CD4-positive, alpha-beta T cell treated with Interleukin-17A for 1 hour (primary cell): ENCODE measurements at regions not wholly inside any gene's neighbourhood (a gene's known extent, or its start where the extent isn't known, plus 50 kb on each side); places are given as distances from the start of the nearest gene placed in this dataset.
"Not testable (repeated sequence)": the region's sequence is repeated elsewhere in the genome, so short reads cannot be mapped to it uniquely, and the experiment has no call there.

Experiments
- DNase-seq: peaks from one replicate; pipeline ENCODE4 v3.0.0-alpha.2; 2020

DNA sequence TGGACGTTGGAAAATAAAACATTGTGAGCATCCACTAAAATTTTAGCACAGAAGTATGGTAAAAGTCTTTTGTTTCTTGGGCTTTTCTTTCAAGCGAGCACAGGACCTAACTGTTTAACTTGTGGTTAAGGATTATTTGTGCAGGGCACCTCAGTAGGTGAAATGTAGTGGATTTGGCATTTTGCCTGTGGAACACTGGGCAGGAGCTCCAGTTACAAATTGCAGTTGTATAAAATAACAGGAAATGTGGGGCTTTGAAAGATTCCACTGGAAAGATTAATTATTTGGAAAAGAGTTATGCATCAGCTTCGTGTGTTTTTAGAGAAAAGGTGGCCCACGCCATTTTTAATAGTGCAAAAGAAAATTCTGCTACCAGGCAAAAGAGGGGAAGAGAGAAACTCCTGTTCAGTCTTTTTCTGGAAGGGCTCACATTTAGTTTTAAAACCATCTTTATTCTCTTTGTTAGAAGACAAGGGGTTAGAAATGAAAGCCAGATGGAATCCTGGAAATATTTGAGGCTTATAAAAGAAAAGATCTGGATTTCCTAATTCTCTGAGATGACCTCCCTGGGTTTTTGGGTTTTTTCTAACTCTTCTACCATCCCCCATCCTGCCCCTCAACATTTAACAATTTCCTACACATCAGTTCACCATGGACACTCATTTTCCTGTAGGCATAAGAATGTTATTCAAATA is 144.3 kb upstream of the SERTAD2 start:
- DNase-seq, result no peak

DNA sequence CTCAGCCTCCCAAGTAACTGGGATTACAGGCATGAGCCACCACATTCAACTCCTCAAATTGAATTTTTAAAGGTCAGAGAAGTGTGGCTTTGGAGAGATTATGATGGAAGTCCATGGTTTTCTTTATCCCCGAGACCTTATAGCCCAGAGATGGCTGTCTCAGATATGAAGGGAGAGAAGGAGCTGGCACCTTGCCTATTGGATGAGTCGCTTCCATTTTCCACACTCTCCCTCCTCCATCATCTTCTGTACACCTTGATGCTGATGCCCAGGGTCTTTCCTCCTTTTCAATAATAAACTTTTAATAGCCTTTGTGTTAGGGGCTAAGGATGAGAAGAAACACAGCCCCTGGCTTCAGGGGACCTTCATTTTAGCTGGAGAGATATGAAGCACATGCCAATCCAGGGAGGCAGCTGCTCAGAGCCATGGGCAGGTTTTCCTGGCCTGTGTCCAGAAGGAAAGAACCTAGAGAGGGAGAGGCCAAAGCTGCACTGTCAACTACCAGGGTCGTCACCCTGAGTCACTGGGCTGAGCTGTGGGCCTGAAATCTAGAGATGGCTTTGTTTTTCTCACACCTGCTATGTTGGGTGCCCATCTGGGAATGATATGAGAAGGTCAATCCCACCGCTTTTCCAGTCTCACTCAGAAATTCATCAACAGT is 146.0 kb upstream of the SERTAD2 start:
- no peak for DNase-seq

DNA sequence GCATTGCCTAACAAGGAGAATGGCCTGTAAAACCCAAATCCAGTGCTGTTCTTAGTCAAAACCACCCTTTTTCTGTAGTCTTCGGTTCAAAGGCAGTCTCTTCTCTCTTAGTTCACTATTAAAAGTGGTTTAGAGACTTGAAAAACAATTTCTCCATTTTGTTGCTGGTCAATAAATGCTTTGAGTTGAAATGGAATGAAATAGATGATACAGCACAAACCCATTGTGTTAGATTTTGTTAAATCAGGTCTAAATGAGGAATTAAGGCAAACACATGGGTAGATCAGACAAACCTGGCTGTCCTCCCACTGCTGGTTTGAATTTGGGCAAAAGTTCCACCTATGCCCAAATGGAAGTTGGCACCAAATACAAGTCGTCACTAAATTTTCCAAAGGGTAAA is 150.1 kb upstream of the SERTAD2 start:
- DNase-seq, result no peak

DNA sequence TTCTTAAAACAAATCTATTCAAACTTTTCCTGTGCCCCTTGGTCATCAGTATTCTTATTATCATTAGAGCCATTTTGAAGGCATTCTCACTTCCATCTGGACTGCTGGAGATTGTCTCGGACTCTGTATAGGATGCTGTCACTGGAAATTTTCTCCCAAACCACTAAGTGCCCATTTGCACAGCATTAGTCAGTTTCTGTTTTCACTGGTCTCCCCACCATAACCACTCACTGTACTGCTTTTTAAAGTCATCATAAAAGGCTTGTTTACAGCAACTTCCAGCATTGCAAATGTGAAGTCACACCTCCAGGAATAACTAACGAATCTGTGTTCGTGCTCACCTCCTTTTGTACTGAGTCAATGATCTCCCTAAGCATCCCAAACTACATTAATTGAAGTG is 150.9 kb upstream of the SERTAD2 start:
- no peak for DNase-seq

DNA sequence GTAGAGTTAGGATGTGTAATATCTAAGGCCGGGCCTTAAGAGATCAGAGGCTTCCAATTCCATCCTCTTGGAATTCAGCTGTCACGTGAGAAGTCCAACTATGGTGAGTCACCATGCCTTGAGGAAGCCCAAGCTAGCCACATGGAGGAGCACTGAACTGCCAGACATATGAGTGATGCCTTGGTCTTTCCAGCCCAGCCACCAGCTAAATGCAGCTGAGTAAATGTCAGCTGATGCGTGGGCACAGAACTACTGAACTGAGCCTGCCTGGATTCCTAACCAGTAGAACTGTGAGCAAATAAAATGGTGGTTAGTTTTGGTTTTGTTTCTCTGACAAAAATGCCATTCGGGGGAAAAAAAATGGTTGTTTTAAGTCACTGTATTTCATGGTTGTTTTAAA is 153.7 kb upstream of the SERTAD2 start:
- no peak for DNase-seq

DNA sequence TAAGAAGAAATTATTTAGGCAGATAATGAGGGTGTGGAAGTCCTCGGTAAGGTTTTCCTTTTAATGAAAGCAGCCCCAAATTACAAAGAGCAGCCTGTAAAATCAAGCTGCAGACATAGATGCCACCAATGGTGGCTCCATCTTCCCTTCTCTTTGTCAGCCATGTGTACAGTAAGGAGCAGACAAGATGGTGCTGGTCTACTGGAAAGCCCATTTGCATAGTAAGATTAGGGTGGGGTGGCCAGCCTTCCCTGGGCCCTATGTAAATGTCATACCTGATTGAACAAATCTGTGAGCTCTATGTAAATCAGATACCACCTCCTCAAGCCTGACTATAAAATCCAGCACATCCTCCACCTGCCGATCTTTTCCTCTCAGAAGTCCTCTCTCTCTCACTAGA is 154.4 kb upstream of the SERTAD2 start:
- no peak for DNase-seq

DNA sequence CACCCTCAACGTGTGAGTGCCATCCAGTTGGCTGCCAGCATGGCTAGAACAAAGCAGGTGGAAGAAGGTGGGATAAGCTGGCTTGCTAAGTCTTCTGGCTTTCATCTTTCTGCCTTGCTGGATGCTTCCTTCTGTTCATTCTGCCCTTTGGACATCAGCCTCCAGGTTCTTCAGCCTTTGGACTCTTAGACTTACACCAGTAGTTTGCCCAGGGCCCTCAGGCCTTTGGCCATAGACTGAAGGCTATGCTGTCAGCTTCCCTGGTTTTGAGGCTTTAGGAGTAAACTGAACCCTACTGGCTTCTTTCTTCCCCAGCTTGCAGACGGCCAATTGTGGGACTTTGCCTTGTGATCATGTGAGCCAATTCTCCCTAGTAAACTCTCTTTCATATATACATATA is 155.0 kb upstream of the SERTAD2 start:
- DNase-seq, result no peak

DNA sequence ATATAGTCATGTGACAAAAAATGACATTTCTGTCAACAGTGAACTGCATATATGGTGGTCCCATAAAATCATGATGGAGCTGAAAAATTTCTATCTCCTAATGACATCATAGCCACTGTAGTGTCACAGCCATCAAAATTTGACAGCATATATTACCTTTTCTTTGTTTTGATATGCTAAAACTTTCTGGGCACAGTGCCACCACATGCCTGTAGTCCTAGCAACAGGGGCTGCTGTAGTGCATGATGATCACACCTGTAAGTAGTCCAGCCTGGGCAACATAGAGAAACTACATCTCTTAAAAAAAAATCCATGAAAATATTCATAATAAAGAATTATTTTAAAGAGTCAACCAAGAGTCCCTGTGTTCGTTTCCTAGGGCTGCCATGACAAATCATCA is 155.5 kb upstream of the SERTAD2 start:
- DNase-seq, result no peak

DNA sequence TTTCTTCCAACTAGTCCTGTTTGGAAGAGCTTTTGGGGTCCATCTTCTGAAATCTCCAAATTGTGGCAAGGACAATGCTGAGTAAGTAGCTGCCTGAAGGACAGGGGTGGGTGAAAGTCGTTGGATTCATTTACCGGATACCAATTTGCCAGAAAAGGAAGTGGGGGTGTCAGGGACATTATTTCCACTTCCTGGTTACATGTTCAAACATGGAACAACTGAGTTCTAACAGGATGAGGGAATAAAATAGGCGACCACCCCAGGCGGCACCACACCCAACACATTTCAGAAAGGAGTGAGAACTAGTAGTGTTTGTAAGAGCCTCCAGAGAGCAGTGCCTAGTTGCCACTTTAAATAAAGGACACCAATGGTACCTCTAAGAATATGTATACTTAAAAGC is 158.6 kb upstream of the SERTAD2 start:
- no peak for DNase-seq

DNA sequence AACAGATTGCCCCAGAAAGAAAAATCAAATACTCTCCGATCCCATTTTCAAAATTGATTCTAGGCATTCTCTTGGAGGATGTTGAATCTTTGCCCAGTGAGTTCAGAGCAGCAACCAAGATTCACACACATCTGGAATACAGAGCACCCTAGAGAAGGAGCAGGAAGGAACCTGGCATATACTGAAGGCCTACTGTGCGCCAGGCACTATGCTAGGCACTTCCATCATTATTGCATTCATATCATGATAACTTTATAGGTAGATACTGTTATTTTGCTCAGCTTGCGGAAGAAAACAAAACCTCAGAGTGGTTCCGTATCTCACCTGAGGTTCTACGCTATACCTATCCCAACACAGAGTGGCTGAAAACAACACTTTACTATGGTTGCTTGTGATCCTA is 160.3 kb upstream of the SERTAD2 start:
- DNase-seq, result no peak

DNA sequence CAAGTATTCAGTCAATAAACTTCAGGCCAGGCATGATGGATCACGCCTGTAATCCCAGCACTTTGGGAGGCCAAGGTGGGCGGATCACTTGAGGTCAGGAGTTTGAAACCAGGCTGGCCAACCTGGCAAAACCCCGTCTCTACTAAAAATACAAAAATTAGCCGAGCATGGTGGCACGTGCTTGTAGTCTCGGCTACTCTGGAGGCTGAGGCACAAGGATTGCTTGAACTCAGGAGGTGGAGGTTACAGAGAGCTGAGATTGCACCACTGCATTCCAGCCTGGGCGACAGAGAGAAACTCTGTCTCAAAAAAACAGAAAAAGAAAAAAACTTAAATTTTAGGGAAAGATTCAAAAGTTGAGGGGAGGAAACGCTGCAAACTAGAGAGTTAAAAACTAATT is 162.8 kb upstream of the SERTAD2 start:
- DNase-seq, result not testable (repeated sequence)

DNA sequence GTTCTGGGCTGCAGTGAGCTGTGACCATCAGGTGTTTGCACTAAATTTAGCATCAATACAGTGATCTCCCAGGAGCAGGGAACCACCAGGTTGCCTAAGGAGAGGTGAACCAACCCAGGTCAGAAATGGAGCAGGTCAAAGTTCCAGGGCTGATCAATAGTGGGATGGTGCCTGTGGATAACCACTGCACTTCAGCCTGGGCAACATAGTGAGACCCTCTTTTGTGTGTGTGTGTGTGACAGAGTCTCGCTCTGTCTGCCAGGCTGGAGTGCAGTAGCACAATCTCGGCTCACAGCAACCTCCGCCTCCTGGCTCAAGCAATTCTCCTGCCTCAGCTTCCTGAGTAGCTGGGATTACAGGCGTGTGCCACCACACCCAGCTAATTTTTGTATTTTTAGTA is 163.7 kb upstream of the SERTAD2 start:
- no peak for DNase-seq

DNA sequence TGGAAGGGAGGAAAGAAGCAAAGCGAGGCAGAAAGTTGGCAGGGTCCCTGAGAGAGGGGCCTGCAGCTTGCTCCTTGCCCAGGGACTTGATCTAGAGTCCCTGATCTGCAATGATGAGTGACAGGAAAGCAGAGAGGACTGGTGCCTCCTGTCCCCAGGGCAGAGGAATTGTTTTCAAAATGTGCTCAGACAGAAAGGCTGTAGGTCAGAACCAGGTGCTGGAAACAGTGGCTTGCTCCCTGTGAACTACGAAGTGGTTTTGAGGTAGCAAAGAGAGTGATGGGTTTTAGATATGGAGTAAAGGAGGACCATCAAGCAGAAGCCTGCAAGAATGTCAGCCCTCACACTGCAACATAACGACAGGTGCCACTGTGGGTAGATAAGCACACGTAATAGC is 164.9 kb upstream of the SERTAD2 start:
- DNase-seq, result no peak

DNA sequence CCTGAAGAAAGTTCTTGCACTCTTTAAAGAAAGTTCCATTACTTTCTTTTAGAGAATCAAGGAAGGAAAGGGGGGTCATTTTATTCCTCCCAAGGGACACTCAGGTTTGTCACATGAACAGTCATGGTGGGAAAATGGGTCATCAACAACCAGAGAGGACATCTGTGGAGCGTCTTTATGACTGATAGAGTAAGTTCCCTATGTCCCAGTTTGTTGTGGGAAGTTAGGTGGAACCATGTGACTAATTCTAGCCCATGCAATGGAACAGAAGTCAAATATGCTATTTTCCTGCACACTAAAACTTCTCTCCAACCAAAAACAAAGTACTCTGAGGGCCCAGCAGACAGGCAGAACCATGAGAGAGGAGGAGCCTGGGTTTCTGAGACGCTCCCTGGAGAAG is 165.6 kb upstream of the SERTAD2 start:
- no peak for DNase-seq

DNA sequence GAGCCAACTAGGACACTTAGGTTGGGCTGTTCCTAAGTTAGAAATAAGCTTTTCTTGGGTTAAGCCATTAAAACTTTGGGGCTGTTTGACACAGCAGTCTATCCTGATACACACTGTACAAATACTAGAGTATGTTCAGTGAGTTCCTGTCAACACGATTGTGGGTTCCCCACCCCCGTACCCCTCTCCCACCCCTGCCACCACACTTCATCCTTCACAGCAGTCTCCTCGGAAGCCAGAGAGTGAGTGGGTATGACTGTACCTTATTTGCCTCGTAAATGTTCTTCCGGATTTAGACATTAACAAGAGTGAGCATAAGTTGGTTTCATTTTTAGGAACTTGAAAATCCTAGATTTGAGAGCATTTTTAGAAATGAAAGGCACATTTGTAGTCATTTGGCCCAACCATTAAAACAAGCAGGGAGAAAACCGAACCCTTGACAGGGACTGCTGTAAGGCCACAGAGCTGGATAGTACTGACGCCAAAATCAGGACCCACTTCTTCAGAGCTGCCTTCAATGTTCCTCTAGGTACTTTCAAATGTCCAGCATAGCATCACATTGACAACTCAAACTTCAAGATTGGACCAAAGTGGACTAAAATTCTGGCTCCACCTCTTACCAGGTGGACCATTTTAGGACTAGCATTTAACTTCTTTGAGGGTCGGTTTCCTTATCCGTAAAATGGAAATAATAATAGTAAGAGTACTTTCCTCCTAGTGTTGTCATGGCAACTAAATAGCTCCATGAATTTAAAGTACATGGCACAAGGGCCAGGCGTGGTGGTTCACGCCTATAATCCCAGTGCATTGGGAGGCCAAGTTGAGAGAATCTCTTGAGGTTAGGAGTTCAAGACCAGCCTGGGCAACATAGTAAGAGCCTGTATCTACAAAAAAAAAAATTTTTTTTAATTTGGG is 166.3 kb upstream of the SERTAD2 start:
- DNase-seq, result peak; percentile 63

DNA sequence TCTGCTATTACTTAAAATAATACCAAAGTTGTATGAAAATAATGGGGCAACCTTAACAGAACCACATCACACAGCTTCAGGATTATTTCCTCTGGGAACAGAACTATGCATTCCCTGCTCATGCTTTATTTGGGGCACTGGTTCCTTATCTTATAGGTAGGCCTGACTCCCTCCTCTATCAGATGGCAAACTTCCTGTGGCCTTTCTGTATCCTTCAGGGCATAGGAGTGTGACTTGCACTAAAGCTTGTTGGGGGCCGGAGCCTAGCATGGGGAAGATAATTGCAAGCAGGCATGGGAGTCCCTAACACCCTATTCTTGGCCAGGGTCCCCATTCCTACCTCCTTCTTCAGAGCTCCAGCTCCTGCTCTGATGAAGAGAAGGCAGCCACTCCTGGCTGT is 167.2 kb upstream of the SERTAD2 start:
- DNase-seq, result no peak

DNA sequence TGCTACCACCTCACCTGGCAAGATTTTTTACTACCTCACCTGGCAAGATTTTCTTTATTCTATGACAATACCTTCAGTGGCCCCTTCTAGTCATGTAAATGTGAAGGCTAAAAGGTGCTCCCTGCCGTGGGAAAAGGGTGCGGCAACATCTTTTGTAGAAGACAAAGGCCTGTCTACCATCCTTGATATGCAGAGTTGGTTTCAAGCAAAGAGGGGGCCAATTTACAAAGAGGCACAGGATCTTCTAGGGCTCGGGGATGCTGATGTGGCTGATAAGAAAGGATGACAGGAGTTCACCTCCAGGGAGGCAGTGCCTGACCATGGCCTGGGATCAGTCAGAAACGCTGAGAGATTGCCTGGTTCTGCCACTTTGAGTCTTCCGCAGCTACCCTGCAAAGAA is 165.4 kb upstream of the SLC1A4 start:
- no peak for DNase-seq

DNA sequence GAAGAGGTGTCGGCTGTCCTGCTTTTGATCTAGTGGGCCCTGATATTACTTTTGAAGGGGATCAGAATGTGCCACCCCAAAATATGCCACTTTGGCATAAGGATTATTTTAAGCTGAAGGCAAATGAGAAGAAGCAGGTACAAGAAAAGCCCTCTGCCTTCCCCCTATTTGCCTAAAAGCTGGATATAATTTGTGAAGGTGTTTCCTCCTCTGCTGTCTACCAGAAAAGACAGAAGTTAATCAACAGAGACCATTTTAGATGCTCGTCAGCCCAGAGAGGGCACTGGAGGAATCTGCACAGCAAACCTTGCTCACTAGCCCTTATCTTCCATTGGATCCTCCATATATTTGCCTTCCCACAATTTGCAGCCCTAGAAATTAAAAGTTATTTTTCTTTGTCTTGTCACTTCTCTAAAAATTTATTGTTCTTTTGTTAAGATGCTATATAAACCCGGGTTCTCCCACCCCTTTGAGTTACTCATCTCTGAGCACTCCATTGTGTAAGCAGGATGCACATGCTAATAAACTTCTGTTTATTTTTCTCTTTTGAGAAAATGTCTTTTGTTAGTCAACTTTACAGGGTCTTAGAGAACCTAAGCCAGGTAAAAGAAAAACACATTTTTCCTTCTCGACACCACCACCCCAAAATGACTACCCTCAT is 163.2 kb upstream of the SLC1A4 start:
- no peak for DNase-seq

DNA sequence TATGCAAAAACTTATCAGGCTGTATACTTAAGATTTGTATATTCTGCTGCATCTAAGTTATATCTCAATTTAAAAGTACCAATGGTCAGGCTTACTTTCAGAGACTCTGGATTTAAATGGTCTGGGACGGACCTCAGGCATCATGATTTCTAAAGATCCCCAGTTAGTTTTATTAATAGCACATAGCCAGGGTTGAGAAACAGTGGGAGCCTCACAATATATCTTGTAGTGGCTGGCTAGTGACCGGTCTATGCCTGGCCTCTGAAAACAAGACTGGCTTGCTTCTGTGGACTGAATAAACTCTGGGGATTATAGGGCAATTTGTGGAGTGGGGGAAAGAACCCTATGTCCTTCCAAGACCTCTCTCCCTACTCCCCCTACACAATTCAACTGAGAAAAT is 162.5 kb upstream of the SLC1A4 start:
- DNase-seq, result no peak

DNA sequence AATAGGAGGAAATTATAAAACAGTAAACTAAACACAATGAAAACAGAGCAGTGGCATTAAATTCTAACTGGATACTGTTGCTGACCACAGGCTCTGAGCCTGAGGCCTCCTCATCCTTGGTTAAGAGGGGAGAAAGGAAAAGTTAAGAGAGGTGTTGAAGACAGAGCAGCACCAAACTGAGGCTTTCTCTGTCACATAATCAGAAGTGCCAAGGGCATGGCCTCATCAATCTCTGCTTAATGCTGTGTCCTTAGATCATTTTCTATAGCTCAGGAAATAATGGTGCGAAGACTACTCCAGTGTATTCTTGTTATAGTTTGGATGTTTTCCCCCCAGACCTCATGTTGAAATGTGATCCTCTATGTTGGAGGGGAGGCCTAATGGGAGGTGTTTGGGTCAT is 160.9 kb upstream of the SLC1A4 start:
- DNase-seq, result no peak

DNA sequence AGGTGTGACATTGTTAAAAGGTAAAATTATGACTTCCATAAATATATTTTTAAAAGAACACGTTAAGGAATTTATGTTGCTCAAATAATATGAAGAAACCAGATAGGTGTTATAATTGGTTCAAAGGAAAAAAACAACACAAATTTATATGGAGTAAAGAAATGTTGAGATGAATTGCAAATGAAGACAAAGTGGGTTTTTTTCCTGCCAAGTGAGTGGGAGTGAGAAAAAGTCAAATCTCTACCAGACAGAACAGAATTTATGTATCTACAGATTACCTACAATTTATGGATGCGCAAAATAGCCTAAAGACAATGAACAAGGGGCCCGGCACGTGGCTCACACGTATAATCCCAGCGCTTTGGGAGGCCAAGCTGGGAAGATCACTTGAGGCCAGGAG is 159.7 kb upstream of the SLC1A4 start:
- DNase-seq, result no peak

DNA sequence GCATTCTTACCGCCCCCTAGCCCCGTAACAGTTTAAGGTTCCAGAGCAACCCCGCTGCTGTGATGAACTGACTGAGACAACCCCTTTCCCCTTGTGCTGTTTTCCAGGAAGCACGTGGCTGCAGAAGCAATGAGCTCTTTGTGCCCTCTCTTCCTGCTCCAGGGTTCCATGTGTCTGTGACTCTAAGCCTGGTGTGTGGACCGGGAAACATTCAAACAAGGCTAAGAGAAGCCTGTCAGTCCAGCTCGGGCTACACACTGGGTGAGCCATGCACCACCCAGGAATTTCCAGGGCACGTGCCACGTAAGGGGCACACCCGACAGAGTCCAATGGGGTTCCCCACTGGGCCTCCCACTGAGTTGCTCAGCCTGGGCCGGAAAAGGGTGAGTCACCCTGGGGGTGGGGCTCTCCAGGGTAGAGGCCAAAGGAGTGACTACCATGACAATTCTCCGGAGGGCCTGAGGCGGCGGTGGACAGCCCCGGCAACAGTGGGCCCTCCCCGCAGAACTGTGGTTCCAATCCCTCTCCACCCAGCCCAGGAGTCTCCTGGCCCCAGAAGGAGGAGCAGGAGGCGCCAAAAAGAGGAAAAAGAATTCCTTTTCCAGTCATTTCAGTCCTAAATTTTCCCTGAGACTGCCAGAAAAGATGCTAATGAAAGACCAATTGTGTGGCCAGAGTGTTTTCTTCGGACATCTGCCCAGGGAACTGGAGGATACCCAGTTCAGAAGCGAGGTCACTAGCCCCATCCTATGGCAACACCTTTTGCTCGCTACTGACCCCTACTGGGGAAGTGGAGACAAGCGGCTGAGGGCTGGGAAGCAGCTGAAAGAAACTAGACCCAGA is 157.8 kb upstream of the SLC1A4 start:
- DNase-seq, result peak; percentile 88

DNA sequence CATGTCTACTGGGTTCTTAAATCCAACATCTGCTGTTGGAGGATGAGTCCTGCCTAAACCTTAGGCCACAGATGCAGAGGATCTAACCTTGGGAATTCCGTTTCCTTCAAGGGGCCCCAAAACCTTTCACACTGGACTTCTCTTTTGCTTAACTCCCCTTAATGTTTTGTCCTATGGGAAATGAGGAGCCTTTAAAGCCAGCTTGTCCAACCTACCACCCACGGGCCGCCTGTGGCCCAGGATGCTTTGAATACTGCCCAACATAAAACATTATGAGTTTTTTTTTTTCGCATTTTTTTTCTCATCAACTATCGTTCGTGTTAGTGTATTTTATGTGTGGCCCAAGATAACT is 157.2 kb upstream of the SLC1A4 start:
- no peak for DNase-seq
